ENCODE measurements at regions not wholly inside any gene's neighbourhood (a gene's known extent, or its start where the extent isn't known, plus 50 kb on each side); places are given as distances from the start of the nearest gene placed in this dataset.
"Not testable (repeated sequence)": the region's sequence is repeated elsewhere in the genome, so short reads cannot be mapped to it uniquely, and the experiment has no call there.

- DNase-seq: no peak
Observed at GRCh38 chr5:124871303-124871702, 124.9 kb upstream of the ZNF608 start.

GRCh38 chr5:124872086-124872485 lies 125.6 kb upstream of the ZNF608 start:
- DNase-seq: no peak

GRCh38 chr5:124872615-124873014 lies 126.2 kb upstream of the ZNF608 start:
- no peak for DNase-seq

- no peak for DNase-seq
Observed at GRCh38 chr5:124873188-124873587, 126.7 kb upstream of the ZNF608 start.

- no peak for DNase-seq
Observed at GRCh38 chr5:124873713-124874112, 127.3 kb upstream of the ZNF608 start.

GRCh38 chr5:124876566-124876965 lies 130.1 kb upstream of the ZNF608 start:
- no peak for DNase-seq

- no peak for DNase-seq
Observed at GRCh38 chr5:124876983-124877382, 130.5 kb upstream of the ZNF608 start.

GRCh38 chr5:124877501-124878146 lies 131.2 kb upstream of the ZNF608 start:
- DNase-seq: no peak

GRCh38 chr5:124878583-124879342 lies 132.3 kb upstream of the ZNF608 start:
- DNase-seq: no peak

GRCh38 chr5:124880903-124881697 lies 134.7 kb upstream of the ZNF608 start:
- no peak for DNase-seq

GRCh38 chr5:124883681-124884080 lies 137.2 kb upstream of the ZNF608 start:
- DNase-seq: no peak

GRCh38 chr5:124884114-124884513 lies 137.7 kb upstream of the ZNF608 start:
- no peak for DNase-seq

GRCh38 chr5:124885490-124885889 lies 139.1 kb upstream of the ZNF608 start:
- DNase-seq: no peak

GRCh38 chr5:124887223-124887622 lies 140.8 kb upstream of the ZNF608 start:
- no peak for DNase-seq

GRCh38 chr5:124888050-124888506 lies 141.6 kb upstream of the ZNF608 start:
- DNase-seq: no peak

- DNase-seq: no peak
Observed at GRCh38 chr5:124888622-124889485, 142.4 kb upstream of the ZNF608 start.

GRCh38 chr5:124889486-124889825 lies 143.0 kb upstream of the ZNF608 start:
- DNase-seq: no peak

- DNase-seq: no peak
Observed at GRCh38 chr5:124889850-124890249, 143.4 kb upstream of the ZNF608 start.

- DNase-seq: not testable (repeated sequence)
Observed at GRCh38 chr5:124890442-124890841, 144.0 kb upstream of the ZNF608 start.

GRCh38 chr5:124891179-124891578 lies 144.7 kb upstream of the ZNF608 start:
- DNase-seq: no peak

GRCh38 chr5:124892185-124892848 lies 145.9 kb upstream of the ZNF608 start:
- no peak for DNase-seq

Measured in right lung (tissue), 2 donors.